Mesendoderm (in vitro differentiated cells): ENCODE measurements at regions not wholly inside any gene's neighbourhood (a gene's known extent, or its start where the extent isn't known, plus 50 kb on each side); places are given as distances from the start of the nearest gene placed in this dataset.

Experiments
- DNase-seq: peaks from one replicate; pipeline ENCODE4 v3.0.0; 2013
- H2AK5ac ChIP-seq: 2 replicates; pipeline ENCODE4 v1.6.1; 2013; ENCODE audit warnings: low read length, inconsistent platforms
- H2BK120ac ChIP-seq: 2 replicates; pipeline ENCODE4 v1.6.1; 2013; ENCODE audit warnings: low read depth, mild to moderate bottlenecking, low read length, moderate library complexity, mixed read lengths
- H2BK15ac ChIP-seq: replicated peaks from 2 replicates; pipeline ENCODE4 v1.6.1; 2013; ENCODE audit warnings: low read depth, mild to moderate bottlenecking, moderate library complexity
- H2BK5ac ChIP-seq: 2 replicates; pipeline ENCODE4 v1.6.1; 2013; ENCODE audit warnings: low read length, inconsistent platforms
- H3K18ac ChIP-seq: 2 replicates; pipeline ENCODE4 v1.6.1; 2013; ENCODE audit warnings: mild to moderate bottlenecking, low read length, mixed read lengths
- H3K23ac ChIP-seq: one replicate; pipeline ENCODE4 v1.6.1; 2013; ENCODE audit warnings: low read length
- H3K27ac ChIP-seq: 2 replicates; pipeline ENCODE4 v1.5.1; 2013; ENCODE audit warnings: low read depth, mild to moderate bottlenecking, inconsistent platforms, low read length, moderate library complexity
- H3K27me3 ChIP-seq: 2 replicates; pipeline ENCODE4 v1.6.1; 2013; ENCODE audit warnings: low read length, control low read depth, mild to moderate bottlenecking, inconsistent platforms; ENCODE audit not compliant: insufficient read depth, poor library complexity
- H3K36me3 ChIP-seq: 2 replicates; pipeline ENCODE4 v1.6.1; 2013; ENCODE audit warnings: low read length, inconsistent platforms; ENCODE audit not compliant: control insufficient read depth, insufficient read depth
- H3K4ac ChIP-seq: one replicate; pipeline ENCODE4 v1.6.1; 2013; ENCODE audit warnings: low read depth, mild to moderate bottlenecking, low read length, moderate library complexity
- H3K4me1 ChIP-seq: 2 replicates; pipeline ENCODE4 v1.6.1; 2013; ENCODE audit warnings: low read depth, low read length, inconsistent platforms; ENCODE audit not compliant: control insufficient read depth
- H3K4me2 ChIP-seq: 2 replicates; pipeline ENCODE4 v1.6.1; 2013; ENCODE audit warnings: low read length
- H3K4me3 ChIP-seq: 2 replicates; pipeline ENCODE4 v1.5.1; 2013; ENCODE audit warnings: mild to moderate bottlenecking, low read length
- H3K56ac ChIP-seq: one replicate; pipeline ENCODE4 v1.6.1; 2013; ENCODE audit warnings: low read length
- H3K79me1 ChIP-seq: 2 replicates; pipeline ENCODE4 v1.6.1; 2013; ENCODE audit warnings: low read length, inconsistent platforms
- H3K79me2 ChIP-seq: 2 replicates; pipeline ENCODE4 v1.6.1; 2013; ENCODE audit warnings: mild to moderate bottlenecking, low read length; ENCODE audit not compliant: control insufficient read depth, insufficient read depth
- H3K9ac ChIP-seq: 2 replicates; pipeline ENCODE4 v1.6.1; 2013; ENCODE audit warnings: low read length, inconsistent platforms
- H4K5ac ChIP-seq: one replicate; pipeline ENCODE4 v1.6.1; 2013; ENCODE audit warnings: low read length
- H4K8ac ChIP-seq: one replicate; pipeline ENCODE4 v1.6.1; 2013; ENCODE audit warnings: low read depth, mild to moderate bottlenecking, control low read depth, low read length, moderate library complexity
- WGBS: extraction: QIAGEN DNeasy Blood & Tissue Kit; methylation state at CpG from one replicate; pipeline ENCODE4 v1.1.7; 2013; ENCODE audit warnings: low lambda C conversion rate, missing lambda C conversion rate; ENCODE audit not compliant: insufficient coverage; ENCODE audit errors: extremely low coverage; 5-methylcytosine and 5-hydroxymethylcytosine counted together

DNA sequence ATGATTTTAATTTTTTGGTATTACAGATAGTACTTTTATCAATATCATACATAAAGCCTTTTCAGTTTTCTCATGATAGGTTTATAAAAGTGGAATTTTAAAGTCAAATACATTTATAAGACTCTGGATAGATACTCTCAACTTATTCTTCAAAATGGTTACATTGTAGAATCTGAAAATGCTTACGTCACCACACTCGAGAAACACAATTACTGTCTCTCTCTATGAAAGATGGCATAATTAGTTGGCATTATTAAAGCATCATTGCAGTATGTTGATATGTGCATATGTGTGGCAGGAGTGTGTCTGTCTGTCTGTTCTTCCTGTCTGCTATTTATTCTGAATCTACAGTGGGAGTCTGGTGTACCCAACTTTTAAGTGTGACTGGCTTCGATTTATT, 397.1 kb downstream of the SNAPC1 start:
- Histone ChIP-seq H3K79me2 (no peaks in the 10 kb centered on the region), H3K36me3 (no peaks in the 10 kb centered on the region), H2AK5ac (no peak overlapping the region), H3K27ac (no peak overlapping the region), H3K27me3 (no peaks in the 10 kb centered on the region), H3K4me1 (no peaks in the 10 kb centered on the region), H2BK120ac (no peak overlapping the region), H4K8ac (no peak overlapping the region), H3K4me2 (no peak overlapping the region), H3K4ac (no peak overlapping the region), H3K18ac (no peak overlapping the region), H2BK5ac (no peak overlapping the region), H2BK15ac (no peak overlapping the region), H3K79me1 (no peaks in the 10 kb centered on the region), H3K56ac (no peak overlapping the region), H3K9ac (no peak overlapping the region), H3K23ac (no peak overlapping the region), H4K5ac (no peak overlapping the region), H3K4me3 (no peak overlapping the region)
- no CpG with 5 or more reads among the region's 3 CpGs for WGBS
- DNase-seq = no peak

GRCh38 chr14:62162998-62163589, 400.9 kb downstream of the SNAPC1 start:
- peak; percentile 61 for DNase-seq
- WGBS = no CpG with 5 or more reads among the region's 8 CpGs
- H3K23ac ChIP-seq = no peak overlapping the region

GRCh38 chr14:62168564-62169155, 406.4 kb downstream of the SNAPC1 start:
- Histone ChIP-seq H3K23ac (no peak overlapping the region), H3K79me2 (no peaks in the 10 kb centered on the region), H3K18ac (no peak overlapping the region), H3K56ac (peak overlapping the region; percentile 1), H2BK15ac (no peak overlapping the region), H3K27ac (no peak overlapping the region), H2BK5ac (no peak overlapping the region), H3K27me3 (no peaks in the 10 kb centered on the region), H3K9ac (no peak overlapping the region), H4K8ac (no peak overlapping the region), H3K4ac (no peak overlapping the region), H2AK5ac (no peak overlapping the region), H3K4me1 (peaks cover 3% of the 10 kb centered on the region), H3K4me3 (no peak overlapping the region), H3K4me2 (no peak overlapping the region), H3K79me1 (no peaks in the 10 kb centered on the region), H2BK120ac (no peak overlapping the region), H4K5ac (no peak overlapping the region), H3K36me3 (no peaks in the 10 kb centered on the region)
- WGBS = no CpG with 5 or more reads among the region's 3 CpGs
- DNase-seq = peak; percentile 96

More at GRCh38 chr14:62162998-62163589, 400.9 kb downstream of the SNAPC1 start:
- H2BK120ac ChIP-seq = no peak overlapping the region
- no peaks in the 10 kb centered on the region for H3K79me2 ChIP-seq
- no peaks in the 10 kb centered on the region for H3K27me3 ChIP-seq
- no peak overlapping the region for H4K5ac ChIP-seq
- H3K4ac ChIP-seq = no peak overlapping the region
- H4K8ac ChIP-seq = no peak overlapping the region
- no peak overlapping the region for H3K27ac ChIP-seq
- no peak overlapping the region for H3K4me3 ChIP-seq
- H2AK5ac ChIP-seq = no peak overlapping the region
- H2BK5ac ChIP-seq = no peak overlapping the region
- no peaks in the 10 kb centered on the region for H3K4me1 ChIP-seq
- no peak overlapping the region for H3K9ac ChIP-seq
- H3K36me3 ChIP-seq = no peaks in the 10 kb centered on the region
- H2BK15ac ChIP-seq = no peak overlapping the region
- H3K18ac ChIP-seq = no peak overlapping the region
- no peak overlapping the region for H3K56ac ChIP-seq
- H3K79me1 ChIP-seq = no peaks in the 10 kb centered on the region
- no peak overlapping the region for H3K4me2 ChIP-seq

DNA sequence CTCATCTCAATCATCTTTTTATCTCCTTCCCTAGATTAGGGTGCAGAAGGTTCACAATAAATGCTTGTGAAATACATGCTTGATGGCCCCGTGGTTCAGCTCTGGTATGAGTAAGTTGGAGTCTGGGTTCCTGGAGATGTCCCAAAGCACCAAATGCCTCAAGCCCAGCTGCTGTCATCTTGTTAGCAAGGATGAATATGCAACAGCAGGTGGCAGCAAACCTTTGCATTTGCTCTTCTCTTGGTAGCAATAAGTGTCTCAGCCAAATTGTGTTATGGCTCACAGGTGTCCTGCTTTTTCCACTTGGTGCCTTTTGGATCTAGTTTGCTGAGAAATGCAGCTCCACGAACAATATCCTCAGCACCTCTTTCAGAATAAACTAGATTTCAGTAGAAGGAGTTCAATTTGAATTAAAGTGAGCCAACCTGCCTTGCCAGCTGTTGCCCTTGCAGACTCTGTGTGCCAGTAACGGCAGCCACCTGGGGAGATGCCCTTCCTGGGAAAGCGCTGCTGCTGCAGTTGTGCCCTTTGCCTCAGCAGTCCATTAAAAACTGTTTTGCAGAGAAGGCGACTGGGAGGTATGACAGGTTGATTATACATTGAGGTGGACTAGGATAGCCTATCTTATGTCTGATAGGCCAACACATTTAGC, 417.3 kb downstream of the SNAPC1 start:
- no peaks in the 10 kb centered on the region for H3K79me1 ChIP-seq
- H3K4ac ChIP-seq = no peak overlapping the region
- H4K5ac ChIP-seq = no peak overlapping the region
- no peaks in the 10 kb centered on the region for H3K27me3 ChIP-seq
- H2BK120ac ChIP-seq = no peak overlapping the region
- H3K27ac ChIP-seq = no peak overlapping the region
- no peak overlapping the region for H4K8ac ChIP-seq
- DNase-seq = peak; percentile 88
- H2BK15ac ChIP-seq = no peak overlapping the region
- peak overlapping the region; percentile 26 for H2BK5ac ChIP-seq
- no CpG with 5 or more reads among the region's 5 CpGs for WGBS
- no peak overlapping the region for H3K23ac ChIP-seq
- no peak overlapping the region for H3K4me3 ChIP-seq
- no peaks in the 10 kb centered on the region for H3K4me1 ChIP-seq
- H3K79me2 ChIP-seq = no peaks in the 10 kb centered on the region
- no peak overlapping the region for H2AK5ac ChIP-seq
- no peak overlapping the region for H3K4me2 ChIP-seq
- H3K56ac ChIP-seq = peak overlapping the region; percentile 51
- H3K9ac ChIP-seq = no peak overlapping the region
- H3K18ac ChIP-seq = no peak overlapping the region
- H3K36me3 ChIP-seq = no peaks in the 10 kb centered on the region

DNA sequence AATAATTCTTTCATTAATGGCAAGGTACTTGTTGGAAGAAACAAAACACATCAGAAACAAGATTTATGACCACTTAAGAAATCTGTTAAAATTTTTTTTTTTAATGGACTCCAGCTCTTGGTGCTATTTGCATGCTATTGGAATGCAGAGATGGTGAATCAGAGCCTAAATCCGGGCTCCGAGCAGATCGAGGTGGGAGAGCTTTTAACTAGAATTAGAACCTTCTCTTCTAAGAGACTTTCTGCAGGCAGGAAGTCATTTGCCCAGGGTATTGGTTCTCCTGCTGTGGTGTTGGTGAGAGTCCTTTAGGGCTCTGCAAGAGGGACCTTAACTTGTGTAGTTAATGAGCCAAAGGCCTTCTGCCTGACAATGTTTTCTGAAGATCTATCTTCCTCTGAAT, 419.4 kb downstream of the SNAPC1 start:
- H3K9ac ChIP-seq = no peak overlapping the region
- H2AK5ac ChIP-seq = no peak overlapping the region
- no peaks in the 10 kb centered on the region for H3K36me3 ChIP-seq
- no peak for DNase-seq
- no peaks in the 10 kb centered on the region for H3K79me2 ChIP-seq
- H3K18ac ChIP-seq = peak overlapping the region; percentile 80
- H3K27me3 ChIP-seq = no peaks in the 10 kb centered on the region
- H4K8ac ChIP-seq = no peak overlapping the region
- no peak overlapping the region for H4K5ac ChIP-seq
- H3K79me1 ChIP-seq = no peaks in the 10 kb centered on the region
- no peak overlapping the region for H3K4me2 ChIP-seq
- no peak overlapping the region for H3K27ac ChIP-seq
- no peak overlapping the region for H3K56ac ChIP-seq
- H2BK120ac ChIP-seq = no peak overlapping the region
- no peak overlapping the region for H3K4ac ChIP-seq
- H2BK15ac ChIP-seq = no peak overlapping the region
- H3K4me3 ChIP-seq = no peak overlapping the region
- WGBS = no CpG with 5 or more reads among the region's 3 CpGs
- no peak overlapping the region for H2BK5ac ChIP-seq
- H3K4me1 ChIP-seq = no peaks in the 10 kb centered on the region
- H3K23ac ChIP-seq = no peak overlapping the region
